ENCODE measurements at regions not wholly inside any gene's neighbourhood (a gene's known extent, or its start where the extent isn't known, plus 50 kb on each side); places are given as distances from the start of the nearest gene placed in this dataset.

DNA sequence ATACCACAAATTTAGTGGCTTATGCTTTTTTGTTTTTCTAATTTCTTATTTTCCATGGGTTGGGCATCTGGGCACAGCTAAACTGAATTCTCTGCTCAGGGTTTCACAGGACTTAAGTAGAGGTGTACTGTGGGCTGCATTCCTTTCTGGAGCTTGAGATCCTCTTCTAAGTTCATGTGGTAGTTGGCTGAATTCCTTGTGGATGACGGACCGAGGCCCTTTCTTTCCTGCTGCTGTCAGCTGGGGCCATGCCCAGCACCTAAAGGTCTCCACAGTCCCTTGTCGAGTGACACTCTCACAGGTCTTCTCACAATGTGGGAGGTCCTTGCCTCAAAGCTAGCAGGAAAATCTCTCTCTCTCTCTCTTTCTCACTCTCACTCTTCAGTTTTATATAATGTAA lies 433.5 kb upstream of the LRATD1 start:
- DNase-seq, result no peak

DNA sequence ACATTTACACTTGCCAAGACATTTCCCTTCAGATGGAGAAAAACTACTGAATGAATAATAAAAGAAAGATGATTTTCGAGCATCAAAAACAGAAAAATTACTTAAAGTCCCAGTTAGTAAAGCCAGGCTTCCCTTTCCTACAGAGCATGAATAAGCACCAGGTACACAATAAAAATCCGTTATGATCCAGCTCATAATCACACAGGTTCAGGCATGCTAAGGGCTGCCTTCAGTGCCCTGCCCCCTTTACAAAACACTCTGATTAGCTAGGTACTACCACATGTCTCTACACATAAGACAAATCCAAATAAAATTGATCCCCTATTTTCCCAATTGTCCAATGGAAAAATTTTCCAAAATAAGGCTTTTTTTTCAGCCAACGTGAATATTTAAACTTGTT lies 413.2 kb upstream of the LRATD1 start:
- no peak for DNase-seq

DNA sequence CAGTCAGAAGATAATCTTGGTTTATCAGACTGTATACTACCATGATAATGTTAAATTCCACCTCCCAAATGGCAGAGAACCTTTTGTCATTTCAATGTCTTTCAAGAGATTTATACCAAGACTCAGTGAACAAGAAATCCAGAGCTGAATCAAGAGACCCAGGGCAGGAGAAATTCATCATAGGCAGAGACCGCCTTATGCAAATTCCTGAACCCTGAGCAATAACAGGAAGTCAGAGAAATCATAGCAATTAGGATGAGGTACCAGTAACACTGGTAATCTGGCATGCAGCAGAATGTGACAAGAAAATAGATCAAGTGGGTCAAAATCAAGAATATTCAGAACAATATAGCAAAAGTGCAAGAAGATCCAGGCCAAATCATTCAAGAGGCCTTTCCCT lies 412.4 kb upstream of the LRATD1 start:
- DNase-seq, result no peak

DNA sequence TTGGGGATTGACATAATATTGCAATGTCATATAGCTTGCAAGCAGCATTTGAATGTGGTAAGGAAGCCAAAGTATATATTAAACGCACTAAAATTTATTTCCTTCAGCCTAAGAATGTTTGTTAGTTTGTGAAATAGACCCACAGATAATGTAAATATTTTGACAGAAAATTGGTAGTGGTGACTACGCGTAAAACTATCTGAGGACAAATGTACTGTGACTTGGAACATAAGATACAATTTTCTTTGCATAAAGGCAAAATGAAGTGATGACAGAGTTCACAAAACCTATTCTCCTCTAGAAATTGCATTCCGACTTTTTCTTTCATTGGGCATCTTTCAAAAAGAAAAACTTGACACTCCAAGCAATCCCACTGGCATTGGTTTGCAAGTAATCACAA lies 411.1 kb upstream of the LRATD1 start:
- no peak for DNase-seq

DNA sequence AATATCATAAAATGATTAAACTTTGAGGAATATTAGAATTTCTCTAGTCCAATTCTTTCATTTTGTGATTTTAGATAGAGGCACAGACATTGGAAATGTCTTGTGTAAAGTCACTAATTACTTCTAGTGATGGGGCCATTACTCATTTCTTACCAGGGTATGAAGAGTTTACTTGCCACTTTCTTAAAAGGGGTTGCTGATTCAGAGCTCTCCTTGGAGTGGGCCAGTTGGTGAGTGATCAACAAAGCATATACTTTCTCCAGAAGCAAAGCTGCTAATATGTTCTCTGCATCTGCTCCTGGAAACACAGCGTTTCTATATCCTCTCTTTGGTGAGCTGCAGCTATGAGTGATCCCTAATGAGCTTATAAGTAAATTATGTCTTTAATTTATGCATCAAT lies 408.9 kb upstream of the LRATD1 start:
- DNase-seq, result no peak

DNA sequence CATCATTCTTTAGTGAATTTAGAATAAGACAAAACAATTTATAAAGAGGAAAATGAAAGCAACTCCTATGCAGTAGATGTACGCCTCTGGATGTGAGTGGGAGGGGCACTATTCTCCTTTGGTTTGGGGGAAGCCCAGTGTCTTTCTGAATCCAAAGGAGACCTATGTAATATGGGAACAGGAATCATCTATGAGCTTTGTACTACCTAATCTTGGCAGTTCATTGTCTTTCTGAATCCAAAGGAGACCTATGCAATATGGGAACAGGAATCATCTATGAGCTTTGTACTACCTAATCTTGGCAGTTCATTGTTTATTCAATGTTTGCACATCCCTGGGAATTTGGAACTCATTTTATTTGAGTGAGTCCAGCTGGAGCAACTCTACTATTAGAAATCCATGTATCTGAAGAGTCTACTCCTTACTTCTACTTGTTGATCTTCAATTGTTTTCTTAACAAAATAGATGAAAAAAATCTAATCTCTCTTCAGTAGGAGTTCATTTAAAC lies 401.1 kb upstream of the LRATD1 start:
- no peak for DNase-seq

DNA sequence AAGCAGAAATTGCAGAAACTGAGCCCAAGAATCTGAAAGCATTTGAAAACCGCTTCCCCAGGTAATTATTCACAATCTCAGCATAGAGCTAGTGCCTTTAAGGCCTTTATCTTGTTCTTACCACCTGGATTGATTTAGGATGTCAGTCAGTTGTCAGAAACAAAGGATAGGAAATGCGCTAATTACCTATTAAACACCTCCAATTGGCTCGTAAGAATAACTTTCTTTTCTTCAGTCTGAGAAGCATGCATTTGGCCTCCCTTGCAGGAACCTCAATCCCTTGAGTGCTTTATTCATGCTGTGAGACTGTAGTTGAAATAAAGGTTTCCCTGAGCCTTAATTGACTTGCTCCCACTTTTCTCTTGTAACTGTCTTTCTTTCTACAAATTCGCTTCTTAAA lies 400.3 kb upstream of the LRATD1 start:
- DNase-seq, result no peak

DNA sequence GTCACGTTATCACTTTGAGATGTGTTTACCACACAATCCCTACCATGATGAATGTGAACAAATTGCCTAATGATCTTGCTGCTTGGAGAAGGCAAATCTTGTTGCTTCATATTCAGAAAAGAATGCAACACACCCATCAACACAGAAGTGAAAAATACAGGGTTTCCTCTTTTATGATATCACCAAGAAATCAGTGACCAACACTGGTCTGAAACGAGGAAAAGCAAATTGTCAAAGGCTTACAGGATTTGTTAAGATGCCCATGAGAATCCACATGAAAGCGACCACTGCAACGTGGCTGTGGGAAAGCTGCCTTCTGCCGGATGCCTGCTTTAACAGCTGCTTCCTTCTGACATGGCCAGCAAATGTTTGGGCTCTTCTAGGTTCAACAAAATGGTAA lies 397.6 kb upstream of the LRATD1 start:
- DNase-seq, result no peak

DNA sequence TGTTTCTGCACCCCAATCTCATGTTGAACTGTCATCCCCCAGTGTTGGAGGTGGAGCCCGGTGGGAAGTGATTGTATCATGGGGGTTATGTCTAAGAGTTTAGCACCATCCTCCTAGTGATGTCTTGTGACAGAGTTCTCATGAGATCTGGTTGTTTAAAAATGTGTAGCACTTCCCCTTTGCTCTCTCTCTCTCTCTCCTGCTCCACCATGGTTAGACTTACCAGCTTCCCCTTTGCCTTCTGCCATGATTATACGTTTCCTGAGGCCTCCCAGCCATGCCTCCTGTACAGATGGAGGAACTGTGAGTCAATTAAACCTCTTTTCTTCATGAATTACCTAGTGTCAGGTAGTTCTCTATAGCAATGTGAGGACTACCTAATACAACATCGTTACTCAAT lies 396.9 kb upstream of the LRATD1 start:
- no peak for DNase-seq

DNA sequence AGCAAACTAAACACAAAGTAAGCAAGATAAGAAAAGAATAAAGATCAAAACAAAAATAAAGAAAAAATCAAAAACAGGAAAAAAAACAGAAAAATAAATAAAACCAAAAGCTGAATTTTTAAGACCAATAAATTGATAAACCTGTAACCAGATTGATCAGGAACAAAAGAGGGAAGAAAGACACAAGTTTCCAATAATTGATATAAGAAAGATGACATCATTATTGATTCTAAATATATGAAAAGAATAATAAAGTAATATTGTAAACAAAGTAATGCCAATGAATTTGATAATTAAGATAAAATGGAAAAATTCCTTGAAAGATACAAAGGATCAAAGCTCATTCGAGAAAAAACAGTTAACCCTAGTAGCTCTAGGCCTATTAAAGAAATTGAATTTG lies 394.6 kb upstream of the LRATD1 start:
- no peak for DNase-seq

DNA sequence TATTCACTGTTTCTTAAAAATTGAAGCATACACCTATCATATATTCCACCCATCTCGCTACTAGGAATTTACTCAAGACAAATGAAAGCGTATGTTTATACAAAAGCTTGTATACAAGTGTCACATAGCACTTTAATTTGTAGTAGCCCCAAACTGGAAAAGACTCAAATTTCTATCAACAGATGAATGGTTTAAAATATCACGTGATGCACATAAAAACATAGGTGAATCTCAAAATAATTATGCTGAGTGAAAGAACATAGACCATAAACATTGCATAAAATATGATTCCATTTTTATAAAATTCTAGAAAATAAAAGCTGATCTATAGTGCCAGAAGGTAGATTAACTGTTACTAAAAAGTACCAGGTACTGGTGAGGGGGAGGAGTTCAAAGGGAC lies 392.9 kb upstream of the LRATD1 start:
- no peak for DNase-seq

DNA sequence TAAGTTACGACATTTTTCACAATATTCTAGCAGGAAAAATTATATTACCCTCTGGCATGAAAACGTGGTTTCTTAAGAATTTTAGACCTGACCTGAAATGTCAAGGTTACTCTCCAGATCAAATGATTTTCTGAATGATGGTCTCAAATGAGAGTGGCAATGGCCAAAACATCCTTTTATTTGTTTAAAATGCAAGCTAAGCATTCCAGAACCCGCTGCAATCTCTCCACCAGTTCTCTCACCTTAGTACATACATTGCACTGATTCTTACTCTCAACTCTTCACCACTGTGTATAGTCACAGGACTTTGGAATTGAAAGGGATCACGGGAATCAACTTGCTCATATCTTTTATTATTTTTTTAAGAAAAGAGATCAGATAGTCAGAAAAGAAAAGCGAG lies 391.6 kb upstream of the LRATD1 start:
- DNase-seq, result no peak

DNA sequence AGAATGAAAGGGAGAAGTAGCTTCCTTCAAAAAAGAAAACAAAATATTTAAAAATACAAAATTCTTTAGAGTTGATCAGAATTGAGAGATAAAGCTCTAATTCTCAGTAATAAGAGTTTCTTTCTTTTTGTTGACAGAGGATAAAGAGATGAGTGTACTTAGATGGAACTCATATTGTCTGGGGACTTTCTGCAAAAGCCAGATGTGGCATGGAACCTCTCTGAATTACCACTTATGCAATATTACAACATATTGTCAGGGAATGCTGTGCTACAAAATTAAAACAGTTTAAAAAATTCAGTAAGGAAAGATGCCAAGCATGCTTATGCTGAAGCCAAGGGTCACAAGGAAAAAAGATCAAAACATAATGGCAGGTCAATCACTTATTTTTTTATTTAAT lies 386.6 kb upstream of the LRATD1 start:
- DNase-seq, result no peak

DNA sequence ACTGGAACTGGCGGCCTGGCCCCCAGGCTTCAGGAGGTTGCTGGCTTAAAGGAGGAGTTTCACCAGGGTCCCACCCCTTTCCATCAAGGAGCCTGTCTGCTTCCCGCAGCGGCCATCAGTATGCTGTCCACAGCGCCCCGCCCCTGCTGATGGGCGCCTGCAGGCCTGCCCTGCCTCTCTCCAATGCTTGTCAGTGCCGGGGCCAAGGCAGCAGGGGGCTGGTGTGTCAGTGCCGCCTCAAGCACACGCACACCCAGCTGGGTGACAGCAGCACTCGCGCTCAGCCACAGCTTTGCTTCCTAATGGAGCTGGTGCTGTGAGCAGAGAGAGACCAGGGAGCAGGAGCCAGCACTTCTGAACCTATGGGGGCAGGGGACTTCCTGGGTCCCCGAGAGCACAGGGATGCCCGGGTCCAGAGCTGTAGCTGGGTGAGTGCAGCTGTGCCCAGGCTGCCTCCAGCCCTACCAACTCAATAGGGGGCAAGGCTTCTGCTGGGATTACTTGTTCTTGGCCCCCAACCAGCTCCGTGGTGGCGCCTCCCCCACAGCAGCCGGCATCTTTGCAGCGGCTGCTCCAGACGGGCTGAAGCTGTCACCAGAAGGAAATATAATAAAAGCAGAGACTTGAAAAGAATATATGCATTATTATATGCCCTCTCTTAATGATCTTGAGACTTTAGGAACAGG lies 377.2 kb upstream of the LRATD1 start:
- no peak for DNase-seq

DNA sequence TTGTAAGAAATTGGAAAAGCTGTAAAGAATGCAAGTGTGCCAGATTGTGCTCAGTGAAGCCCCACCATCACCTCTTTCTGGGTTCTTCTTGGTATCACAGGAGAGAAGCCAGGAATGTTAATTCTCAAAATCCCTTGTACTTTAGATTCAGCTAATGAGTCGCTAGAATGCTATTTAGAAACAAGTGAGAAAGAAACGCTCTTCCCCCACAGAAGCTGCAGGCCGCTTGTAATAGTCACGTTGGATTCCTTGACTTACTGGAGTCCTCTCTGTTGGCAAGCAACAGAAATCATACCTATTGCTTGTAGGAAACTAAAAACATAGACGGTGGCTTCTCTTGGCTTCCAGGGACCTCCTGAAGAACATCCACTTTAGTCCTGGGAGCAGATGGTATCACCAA lies 375.6 kb upstream of the LRATD1 start:
- no peak for DNase-seq

DNA sequence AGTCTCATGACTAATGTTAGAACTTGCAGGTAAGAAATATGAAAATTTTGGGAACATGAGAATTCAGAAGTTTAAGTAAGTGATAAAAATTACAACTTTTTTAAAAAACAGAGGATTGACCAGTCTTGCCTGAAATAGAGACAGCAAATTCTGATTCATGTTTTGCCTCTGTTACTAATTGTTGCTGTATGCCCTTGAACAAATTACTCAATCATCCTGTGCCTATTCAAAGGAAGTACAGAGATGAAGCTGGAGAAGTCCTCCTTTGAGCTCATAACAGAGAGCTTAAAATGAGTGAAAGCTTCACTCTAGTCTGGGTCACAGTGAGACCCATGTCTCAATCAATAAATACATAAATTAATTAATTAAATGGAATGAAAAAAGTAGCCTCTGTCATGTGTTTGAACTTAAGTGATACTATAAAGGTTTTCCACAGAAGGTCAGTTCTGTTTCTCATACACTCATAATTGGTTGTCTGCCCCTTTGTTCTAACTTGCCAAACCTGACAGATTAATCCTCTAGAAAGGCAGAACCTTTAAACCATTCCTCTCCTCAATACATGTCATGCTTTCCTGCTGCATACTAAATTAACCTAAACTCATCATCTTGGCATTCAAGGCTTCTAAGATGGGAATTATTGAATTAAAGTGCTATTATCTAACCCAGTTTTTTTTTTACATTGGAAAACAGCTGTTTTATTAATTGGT lies 374.6 kb upstream of the LRATD1 start:
- no peak for DNase-seq

DNA sequence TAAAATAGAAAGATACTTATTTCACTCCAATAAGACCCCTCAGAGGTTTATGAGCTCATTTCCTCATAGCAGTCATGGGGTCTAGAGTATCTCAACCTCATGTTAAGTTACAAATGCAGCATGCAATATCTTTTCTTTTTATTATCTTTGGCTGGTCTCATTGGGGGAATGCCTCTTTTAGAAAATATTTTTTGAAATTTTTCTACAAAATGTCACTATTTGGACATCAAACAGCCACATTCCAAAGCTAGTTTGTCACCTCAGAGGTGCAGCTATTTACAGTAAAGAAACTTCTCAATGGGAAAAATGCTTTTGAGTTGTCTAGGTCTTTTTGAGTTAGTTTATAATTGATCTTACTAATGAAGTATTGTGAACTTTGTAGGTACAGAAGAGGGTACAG lies 370.7 kb upstream of the LRATD1 start:
- no peak for DNase-seq

DNA sequence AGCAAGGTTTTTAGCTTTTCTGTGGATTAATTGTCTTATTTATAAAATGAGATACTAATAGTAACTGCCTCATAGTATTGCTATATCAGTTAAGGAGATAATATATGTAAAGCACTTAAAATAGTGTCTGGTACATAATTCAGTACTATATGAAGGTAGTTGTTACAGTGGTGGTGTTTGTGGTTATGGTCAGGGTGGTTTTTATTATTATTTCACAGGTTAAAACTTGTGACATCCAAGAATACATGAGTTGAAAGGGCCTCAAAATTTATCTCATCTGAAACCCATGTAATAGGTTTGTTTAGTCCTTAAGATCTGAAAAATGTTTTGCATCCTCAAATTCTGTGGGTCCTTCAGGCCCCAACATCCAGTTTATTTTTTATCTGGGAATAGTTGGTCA lies 369.5 kb upstream of the LRATD1 start:
- no peak for DNase-seq

DNA sequence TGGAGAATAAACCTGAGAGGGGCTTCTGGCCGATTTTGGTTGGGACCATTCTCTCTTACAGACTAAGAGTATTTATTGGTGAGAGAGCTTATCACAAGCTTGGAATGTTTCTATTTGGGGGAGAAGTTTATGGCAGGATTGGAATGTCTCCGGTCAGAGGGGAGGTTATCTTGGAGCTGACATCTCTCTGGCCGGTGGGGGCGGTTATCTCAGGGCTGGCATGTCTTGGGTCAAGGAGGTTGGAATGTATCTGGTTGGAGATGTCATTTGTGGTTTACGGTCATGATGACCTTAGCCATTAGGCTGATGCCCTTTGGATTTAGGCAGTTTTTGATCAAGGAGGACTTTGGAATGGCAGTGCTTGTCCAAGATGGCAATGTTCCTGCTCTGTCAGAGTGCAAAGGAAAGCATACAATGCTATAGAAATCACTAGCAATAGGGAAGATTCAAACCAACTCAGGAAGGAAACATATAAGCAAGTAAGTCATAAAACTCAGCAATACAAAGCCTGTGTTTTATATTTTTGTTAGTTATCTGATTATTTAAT lies 362.4 kb upstream of the LRATD1 start:
- DNase-seq, result no peak

DNA sequence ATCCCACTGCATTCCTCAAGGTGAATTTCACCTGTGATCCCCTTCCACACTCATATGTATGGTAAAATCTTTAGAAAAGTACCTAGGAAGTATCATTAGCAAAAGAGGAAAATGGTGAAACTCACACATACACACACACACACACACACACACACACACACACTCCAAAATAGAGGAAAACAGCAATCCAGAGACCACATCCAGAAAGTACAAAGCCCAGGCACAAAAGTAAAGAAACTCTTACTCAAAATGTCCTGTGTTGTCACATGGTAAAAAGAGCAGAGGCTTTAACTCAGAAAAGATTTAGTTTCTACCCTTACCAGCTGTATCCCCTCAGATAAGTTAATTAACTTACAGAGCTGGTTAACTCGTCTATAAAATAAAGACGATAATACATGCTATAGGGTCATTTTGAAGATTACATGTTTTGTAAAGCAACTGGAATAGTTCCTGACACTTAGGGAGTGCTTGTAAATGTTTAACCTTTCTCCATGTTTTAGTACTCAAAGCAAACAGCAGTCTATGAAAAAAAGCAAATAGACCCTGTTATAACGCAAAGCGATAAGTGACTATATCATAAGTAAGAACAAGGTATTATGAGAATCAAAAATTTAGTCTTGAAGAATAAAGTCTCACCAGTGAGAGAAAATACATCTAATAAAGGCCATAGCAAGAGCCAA lies 360.0 kb upstream of the LRATD1 start:
- no peak for DNase-seq

DNA sequence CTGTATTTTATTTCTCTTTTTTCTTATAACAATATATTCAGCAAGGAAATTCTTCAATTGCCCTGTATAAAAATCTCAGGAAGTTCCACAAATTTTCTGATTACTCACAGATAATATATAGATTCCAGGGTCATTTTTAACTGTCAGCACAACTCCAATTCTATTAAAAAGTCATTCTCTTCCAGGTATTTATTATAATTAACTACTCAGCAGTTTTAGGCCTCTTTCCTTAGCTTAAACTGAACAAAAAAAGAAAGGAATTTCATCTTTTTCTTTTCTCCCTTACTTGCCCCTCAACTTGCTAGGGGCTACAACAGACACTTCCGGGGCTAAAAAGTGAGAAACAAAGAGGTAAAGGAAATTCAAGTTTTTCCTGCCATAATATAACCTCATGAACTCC lies 358.9 kb upstream of the LRATD1 start:
- DNase-seq, result no peak

DNA sequence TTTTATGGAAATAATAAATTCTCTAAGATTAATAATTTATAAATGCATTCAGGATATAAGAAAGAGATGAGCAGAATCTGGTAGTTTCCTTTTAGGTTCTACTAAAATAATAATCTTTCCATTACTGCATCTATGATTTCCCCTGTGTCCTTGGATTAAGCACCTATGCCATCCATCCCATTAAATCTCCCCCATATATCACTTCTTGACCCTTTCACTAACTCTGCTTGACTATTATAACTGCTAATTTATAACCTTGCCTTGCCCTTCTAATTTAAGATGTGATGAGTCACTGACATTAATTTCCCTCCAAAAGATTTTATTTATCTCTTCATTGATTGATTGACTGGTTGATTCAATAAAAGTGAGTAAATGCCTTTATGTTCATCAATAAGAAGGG lies 348.3 kb upstream of the LRATD1 start:
- no peak for DNase-seq

DNA sequence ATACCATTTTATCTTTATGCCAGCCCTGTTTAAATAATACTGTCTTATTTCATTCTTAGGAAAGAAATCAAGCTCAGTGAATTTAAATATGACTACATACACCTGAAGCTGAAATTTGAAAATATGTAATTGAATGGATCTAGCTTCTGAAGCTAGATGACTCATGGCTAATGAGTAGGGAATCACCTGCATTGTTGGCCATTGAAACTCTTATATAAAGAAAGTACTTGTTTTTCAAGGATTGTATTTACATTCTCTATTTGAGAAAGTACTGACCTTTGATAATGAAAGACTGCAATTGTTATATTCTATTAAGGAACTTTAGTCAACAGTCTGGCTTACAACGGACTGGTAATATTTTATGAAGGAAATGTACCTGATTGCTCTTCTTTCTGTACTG lies 346.7 kb upstream of the LRATD1 start:
- no peak for DNase-seq

DNA sequence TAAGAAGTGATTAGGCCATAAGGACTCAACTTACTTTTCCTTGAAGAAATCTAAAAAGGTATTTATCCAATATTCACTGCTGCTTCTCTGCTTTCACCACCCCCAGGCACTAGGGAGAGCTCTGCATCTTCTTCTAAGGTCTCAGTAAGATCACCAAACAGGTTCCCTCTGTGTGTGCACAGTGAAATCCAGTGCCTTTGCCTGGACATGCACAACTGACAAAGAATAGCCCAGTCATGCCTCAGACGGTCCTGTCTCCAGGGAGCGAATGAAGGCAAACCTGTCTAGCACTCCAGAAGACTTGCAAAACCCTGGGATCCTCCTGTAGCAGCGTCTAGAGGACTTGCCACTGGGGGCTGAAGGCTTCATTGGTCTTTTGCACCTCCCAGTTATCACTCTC lies 344.5 kb upstream of the LRATD1 start:
- DNase-seq, result no peak
